Pancreas (tissue), 10 donors: ENCODE measurements at regions not wholly inside any gene's neighbourhood (a gene's known extent, or its start where the extent isn't known, plus 50 kb on each side); places are given as distances from the start of the nearest gene placed in this dataset.
A peak's percentile ranks its signal among the peaks of the same experiment; 100 is the strongest.
"Not testable (repeated sequence)": the region's sequence is repeated elsewhere in the genome, so short reads cannot be mapped to it uniquely, and the experiment has no call there.

Experiments used
- ATAC-seq, 4 donors: fragments of 200-7000 bp; cut with Tn5 transposase; one replicate each; pipeline versions ENCODE4 v1.8.0 to v1.9.1; 2020; ENCODE audit warnings: mild to moderate bottlenecking in 4 of 4, moderate library complexity in 4 of 4
- DNase-seq, 6 donors: peaks; one replicate each; pipeline ENCODE4 v3.0.0-alpha.2; 2020
- FAIRE-seq: peaks from 2 replicates; lab custom pipeline; 2012; peaks lifted over from hg19 to GRCh38; lab: Jason Lieb, UNC
- H3K27ac ChIP-seq, 4 donors: fragments of 200-600 bp; sonication (generic); 1 replicate in 3 of 4; 2 replicates in 1 of 4; pipeline versions ENCODE4 v1.5.0 to v1.8.0; 2020
- H3K27me3 ChIP-seq, 4 donors: fragments of 200-600 bp; one replicate each; pipeline ENCODE4 v1.8.0; 2021
- H3K36me3 ChIP-seq, 3 donors: fragments of 200-600 bp; sonication (generic) in 1 of 3; one replicate each; pipeline versions ENCODE4 v1.5.0 to v1.8.0; 2020 to 2021
- H3K4me1 ChIP-seq, 3 donors: fragments of 200-600 bp; one replicate each; pipeline ENCODE4 v1.8.0; 2021
- H3K4me3 ChIP-seq, 4 donors: fragments of 200-600 bp; sonication (generic) in 2 of 4; one replicate each; pipeline versions ENCODE4 v1.5.0 to v1.8.0; 2020 to 2021
- H3K9me3 ChIP-seq, 4 donors: fragments of 200-600 bp; one replicate each; pipeline ENCODE4 v1.8.0; 2021
- CTCF ChIP-seq, 4 donors: fragments of 200-600 bp; sonication (generic) in 3 of 4; IDR thresholded peaks; one replicate each; pipeline versions ENCODE4 v1.5.0 to v1.8.0; 2021; ENCODE audit warnings: antibody characterized with exemption in 4 of 4
- WGBS, 2 donors: extraction: QIAGEN DNeasy Blood & Tissue Kit; methylation state at CpG; one replicate each; pipeline ENCODE4 v1.1.7; 2013; 5-methylcytosine and 5-hydroxymethylcytosine counted together
- intact Hi-C, 3 donors: fragments of 100-400 bp; cut with DNase I; formaldehyde crosslinking; loops; one replicate each; pipeline versions ENCODE4 v1.11.1 to v1.14.2; 2022
- donor health status: healthy with polysubstance abuse.
- donor health status: DM: no; HTN: no; CAD: no; lungs with moderate emphysema.
- donor health status: DM: no; HTN: no; CAD: no.
- donor health status: control.
- donor health status: control.
- donor health status: Bipolar disorder and iron deficiency.
- donor health status: DM: yes; HTN: yes; CAD: no.
- donor health status: DM: no; HTN: no; CAD: no.
- donor health status: DM: no; HTN: no; CAD: no.
- donor health status: DM: yes; HTN: yes; CAD: no.

DNA sequence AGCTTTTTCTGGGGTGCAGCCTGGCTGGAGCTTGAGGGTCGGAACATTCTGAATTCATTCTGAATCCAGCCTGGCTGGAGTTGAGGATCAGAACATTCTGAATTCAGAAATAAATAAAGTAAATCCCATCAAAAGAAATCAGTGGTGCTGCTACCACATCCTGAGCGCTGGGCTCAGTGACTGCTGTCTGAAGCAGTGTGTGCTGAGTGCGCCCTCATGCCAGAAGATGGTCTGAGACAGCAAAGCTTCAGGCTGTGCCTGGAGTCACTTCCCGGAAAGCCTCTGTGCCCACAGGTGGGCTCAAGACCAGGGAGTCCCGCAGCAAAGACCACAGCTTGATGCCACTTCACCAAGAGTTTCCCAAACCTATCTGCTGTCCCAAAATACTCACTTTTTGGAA, 187.9 kb downstream of the VAPA start:
- intact Hi-C loops, result no loop called here
- Histone ChIP-seq H3K36me3 (no peaks in the 10 kb centered on the region), H3K4me3 (no peak overlapping the region), H3K27me3 (no peaks in the 10 kb centered on the region), H3K9me3 (no peaks in the 10 kb centered on the region), H3K4me1 (peaks cover 0 to 3% (median 0%) of the 10 kb centered on the region in 3 donors), H3K27ac (no peak overlapping the region)
- TF ChIP-seq CTCF (IDR thresholded peaks at IDR 0.05), result no peak
- no peak for DNase-seq
- 91 to 93% methylated on average over 5 of the region's 5 CpGs for WGBS, 2 donors
- no peak for ATAC-seq
- FAIRE-seq, result no peak

DNA sequence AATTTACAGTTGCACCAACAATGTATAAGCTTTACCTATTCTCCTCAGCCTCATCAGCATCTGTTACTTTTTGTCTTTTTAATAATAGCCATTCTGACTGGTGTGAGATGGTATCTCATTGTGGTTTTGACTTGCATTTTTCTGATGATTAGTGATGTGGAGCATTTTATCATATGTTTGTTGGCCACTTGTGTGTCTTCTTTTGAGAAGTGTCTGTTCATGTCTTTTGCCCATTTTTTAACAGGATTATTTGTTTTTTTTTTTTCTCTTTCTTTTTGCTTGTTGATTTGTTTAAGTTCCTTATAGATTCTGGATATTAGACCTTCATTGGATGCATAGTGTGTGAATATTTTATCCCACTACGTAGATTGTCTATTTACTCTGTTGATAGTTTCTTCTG, 191.3 kb downstream of the VAPA start:
- H3K27me3 ChIP-seq, FAIRE-seq, DNase-seq, ATAC-seq, H3K27ac ChIP-seq, H3K4me3 ChIP-seq, H3K36me3 ChIP-seq, H3K4me1 ChIP-seq, intact Hi-C loops, H3K9me3 ChIP-seq: not testable (repeated sequence)
- WGBS, 2 donors, result 46 to 98% methylated on average over 1 of the region's 1 CpG

DNA sequence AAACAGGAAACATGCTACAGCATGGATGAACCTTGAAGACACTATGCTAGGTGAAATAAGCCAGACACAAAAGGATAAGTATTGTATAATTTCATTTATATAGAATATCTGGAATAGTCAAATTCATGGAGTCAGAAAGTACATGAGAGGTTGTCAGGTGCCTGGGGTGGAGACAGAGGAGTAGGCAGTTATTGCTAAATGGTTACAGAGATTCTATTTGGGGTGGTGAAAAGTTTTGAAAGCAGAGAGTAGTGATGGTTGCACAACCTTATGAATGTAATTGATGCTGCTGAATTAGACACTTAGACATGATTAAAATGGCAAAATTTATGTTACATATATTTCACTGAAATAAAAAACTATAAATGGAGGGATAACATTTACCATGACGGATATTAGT, 197.4 kb downstream of the VAPA start:
- FAIRE-seq, result no peak
- DNase-seq, result no peak
- no peak overlapping the region for H3K4me3 ChIP-seq
- no peaks in the 10 kb centered on the region for H3K36me3 ChIP-seq
- no peak for ATAC-seq
- 42% methylated on average over 1 of the region's 1 CpG for WGBS, 2 donors
- no peaks in the 10 kb centered on the region for H3K27me3 ChIP-seq
- TF ChIP-seq CTCF (IDR thresholded peaks at IDR 0.05), result no peak
- no peaks in the 10 kb centered on the region for H3K4me1 ChIP-seq
- no peaks in the 10 kb centered on the region for H3K9me3 ChIP-seq
- intact Hi-C loops, result no loop called here
- H3K27ac ChIP-seq, result no peak overlapping the region

DNA sequence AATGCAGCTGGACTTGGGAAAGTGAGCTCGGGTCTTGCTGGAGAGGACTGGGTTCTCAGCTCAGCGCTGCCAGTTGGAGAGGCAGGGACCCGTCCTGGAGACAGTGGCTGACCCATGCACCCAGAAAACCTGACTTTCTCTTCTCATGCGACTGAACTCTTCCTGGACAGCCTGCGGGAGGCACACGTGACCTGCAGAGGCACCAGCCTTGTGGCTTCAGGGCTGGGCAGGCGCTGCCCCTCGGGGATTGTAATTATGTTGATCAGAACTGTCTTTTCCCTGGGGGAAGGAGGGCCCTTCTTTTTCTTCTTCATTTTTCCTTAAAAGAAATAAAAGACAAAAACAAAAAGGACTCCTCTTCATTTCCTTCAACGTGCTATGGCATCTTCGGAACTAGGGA, 198.1 kb downstream of the VAPA start:
- Histone ChIP-seq H3K4me1 (no peaks in the 10 kb centered on the region), H3K27me3 (no peaks in the 10 kb centered on the region), H3K27ac (no peak overlapping the region), H3K9me3 (no peaks in the 10 kb centered on the region), H3K4me3 (no peak overlapping the region), H3K36me3 (no peaks in the 10 kb centered on the region)
- FAIRE-seq (no peak), ATAC-seq (no peak), DNase-seq (no peak)
- intact Hi-C loops, result no loop called here
- WGBS, 2 donors, result 89 to 94% methylated on average over 10 of the region's 10 CpGs
- no peak for TF ChIP-seq CTCF (IDR thresholded peaks at IDR 0.05)

DNA sequence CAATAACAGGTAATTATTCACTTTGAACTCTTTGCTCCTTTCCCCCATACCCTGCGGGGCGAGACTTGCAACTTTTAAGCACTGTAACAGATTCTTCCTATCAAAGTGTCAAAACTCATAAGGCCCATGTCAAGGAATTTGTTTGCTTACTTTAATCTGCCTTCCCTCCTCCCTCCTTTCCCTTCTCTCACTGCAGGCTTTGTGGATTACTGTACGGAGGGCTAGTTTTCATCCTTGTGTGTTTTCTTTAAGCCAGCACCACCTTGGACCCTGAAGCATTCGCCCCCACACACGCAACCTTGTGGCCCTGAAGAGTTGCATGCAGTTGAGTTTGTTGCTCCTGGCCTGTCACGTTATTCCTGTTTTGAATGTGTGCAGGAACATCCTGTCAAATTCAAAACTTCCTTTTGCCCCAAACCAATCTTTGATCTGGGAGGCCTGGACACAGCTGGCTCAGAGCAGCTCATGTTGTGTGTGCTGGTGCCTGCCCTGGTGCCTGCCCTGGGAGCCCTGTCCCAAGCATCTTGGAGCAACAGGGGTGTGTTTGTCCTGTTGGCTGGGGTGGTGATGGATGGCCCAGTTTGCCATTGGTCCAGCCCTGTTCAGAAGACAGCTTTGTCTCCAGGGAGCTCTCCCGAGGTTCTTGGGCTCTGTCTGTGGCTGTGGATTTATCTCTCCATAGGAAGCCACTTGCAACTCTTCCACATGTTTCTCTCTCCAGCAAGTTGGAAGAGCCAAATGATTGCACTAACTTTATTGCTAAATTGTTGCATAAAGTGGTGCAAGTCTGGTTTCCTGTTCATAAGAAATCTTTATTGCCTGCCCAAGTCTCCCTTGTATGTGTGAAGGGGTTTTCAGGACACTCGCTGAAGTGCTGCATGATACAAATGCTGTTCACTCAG, 199.6 kb downstream of the VAPA start:
- TF ChIP-seq CTCF (IDR thresholded peaks at IDR 0.05), result no peak
- 67 to 70% methylated on average over 8 of the region's 8 CpGs for WGBS, 2 donors
- Histone ChIP-seq H3K4me1 (no peaks in the 10 kb centered on the region), H3K4me3 (no peak overlapping the region), H3K27ac (no peak overlapping the region), H3K36me3 (no peaks in the 10 kb centered on the region), H3K27me3 (no peaks in the 10 kb centered on the region), H3K9me3 (no peaks in the 10 kb centered on the region)
- DNase-seq, result no peak
- intact Hi-C loops, result no loop called here
- FAIRE-seq, result no peak
- peak in 1 of 4 donors; percentile 50 for ATAC-seq
